Fibroblast of mammary gland (primary cell): ENCODE measurements at regions not wholly inside any gene's neighbourhood (a gene's known extent, or its start where the extent isn't known, plus 50 kb on each side); places are given as distances from the start of the nearest gene placed in this dataset.

ENCODE experiments used
- DNase-seq: peaks from one replicate; pipeline ENCODE4 v3.0.0-alpha.2; 2010; ENCODE audit warnings: low read depth
- H3K4me3 ChIP-seq: 2 replicates; pipeline ENCODE4 v1.5.1; 2011; ENCODE audit warnings: low read depth, mild to moderate bottlenecking, low read length, moderate library complexity; ENCODE audit not compliant: control insufficient read depth
- TF ChIP-seq, protein P1 (sequence below): conservative IDR thresholded peaks from 2 replicates; pipeline ENCODE4 v1.5.1; 2011; ENCODE audit warnings: low read depth, low read length, inconsistent platforms; ENCODE audit not compliant: control insufficient read depth, insufficient read depth

DNA sequence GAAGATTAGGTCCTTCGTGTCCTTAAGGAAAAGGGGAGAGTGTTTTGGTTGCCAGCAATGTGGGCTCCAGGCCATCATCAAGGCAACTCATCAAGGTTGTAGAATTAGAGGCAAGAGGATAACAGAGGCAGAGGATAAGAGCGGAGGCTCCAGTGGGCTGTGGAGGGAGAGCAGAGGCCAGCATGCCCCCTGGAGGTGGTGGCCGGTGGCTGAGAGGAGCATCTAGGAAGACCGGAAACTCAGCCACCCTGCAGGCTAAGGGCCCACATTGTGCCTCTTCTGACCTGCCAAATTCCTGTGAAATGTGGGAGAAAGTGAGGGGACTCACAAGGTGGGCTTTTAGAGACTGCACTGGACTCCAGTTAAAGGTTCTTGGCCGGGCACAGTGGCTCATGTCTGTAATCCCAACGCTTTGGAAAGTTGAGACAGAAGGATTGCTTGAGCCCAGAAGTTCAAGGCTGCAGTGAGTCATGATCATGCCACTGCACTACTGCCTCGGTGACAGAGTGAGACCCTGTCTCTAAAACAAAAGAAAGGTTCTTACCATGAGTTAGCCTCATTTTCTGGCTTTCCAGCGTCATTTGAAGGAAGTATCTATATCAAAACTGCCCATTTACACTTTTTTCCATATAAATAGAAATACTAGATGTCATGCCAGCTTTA, 62.7 kb upstream of the ADORA2B start:
- DNase-seq: no peak
- TF ChIP-seq, protein P1, sequence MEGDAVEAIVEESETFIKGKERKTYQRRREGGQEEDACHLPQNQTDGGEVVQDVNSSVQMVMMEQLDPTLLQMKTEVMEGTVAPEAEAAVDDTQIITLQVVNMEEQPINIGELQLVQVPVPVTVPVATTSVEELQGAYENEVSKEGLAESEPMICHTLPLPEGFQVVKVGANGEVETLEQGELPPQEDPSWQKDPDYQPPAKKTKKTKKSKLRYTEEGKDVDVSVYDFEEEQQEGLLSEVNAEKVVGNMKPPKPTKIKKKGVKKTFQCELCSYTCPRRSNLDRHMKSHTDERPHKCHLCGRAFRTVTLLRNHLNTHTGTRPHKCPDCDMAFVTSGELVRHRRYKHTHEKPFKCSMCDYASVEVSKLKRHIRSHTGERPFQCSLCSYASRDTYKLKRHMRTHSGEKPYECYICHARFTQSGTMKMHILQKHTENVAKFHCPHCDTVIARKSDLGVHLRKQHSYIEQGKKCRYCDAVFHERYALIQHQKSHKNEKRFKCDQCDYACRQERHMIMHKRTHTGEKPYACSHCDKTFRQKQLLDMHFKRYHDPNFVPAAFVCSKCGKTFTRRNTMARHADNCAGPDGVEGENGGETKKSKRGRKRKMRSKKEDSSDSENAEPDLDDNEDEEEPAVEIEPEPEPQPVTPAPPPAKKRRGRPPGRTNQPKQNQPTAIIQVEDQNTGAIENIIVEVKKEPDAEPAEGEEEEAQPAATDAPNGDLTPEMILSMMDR: no peak
- no peak overlapping the region for H3K4me3 ChIP-seq

DNA sequence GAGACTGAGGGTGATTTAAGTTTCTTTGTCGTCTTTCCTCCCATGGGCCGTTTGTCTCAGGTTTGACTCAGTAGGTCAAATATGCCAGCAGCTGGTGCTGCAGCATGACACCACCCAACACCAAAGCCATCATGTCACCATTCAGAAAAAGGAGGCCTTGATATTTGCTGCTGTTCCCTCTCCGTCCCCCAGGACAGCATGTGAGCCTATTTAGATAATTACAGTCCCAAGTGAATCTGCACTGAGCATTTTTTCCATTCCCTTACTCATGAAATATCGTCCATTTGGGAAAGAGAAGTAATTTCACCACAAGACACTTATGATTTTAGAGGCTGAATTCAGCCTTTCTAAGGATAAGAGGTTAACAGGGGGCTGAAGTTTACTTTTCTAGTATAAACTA, 62.2 kb upstream of the ADORA2B start:
- DNase-seq: no peak
- TF ChIP-seq, protein P1: no peak
- H3K4me3 ChIP-seq: no peak overlapping the region

DNA sequence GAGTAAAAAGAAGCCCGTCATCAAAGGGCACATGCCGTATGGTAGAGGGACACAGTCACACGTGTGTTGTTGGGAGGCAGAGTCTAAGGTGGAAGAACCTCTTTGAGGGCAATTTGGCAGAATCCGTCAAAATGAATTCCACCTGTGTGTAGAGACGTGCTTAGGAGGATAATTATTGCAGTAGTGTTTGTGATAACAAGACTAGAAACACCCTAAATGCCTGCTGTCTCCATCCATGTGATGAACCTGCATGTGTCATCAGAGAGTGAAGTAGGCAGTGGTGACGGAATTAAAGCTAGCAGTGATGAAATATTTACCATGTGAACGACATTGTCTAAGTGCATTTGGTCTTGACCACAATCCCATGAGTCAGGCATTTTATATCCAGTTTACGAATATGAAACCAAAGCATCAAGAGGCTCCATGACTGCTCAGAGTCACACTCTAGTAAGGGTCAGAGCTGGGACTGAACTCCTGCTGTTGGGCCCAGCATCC, 61.3 kb upstream of the ADORA2B start:
- TF ChIP-seq, protein P1: no peak

DNA sequence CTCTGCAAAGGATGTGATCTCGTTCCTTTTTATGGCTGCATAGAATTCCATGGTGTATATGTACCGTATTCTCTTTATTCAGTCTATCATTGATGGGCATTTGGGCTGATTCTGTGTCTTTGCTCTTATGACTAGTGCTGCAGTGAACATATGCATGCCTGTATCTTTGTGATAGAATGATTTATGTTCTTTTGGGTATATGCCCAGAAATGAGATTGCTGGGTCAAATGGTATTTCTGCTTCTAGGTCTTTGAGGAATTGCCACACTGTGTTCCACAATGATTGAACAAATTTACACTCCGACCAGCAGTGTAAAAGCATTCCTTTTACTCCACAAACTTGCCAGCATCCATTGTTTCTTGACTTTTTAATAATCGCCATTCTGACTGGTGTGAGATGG, 60.2 kb upstream of the ADORA2B start:
- TF ChIP-seq, protein P1: no peak
- no peak overlapping the region for H3K4me3 ChIP-seq
- peak; percentile 65 for DNase-seq

More for the DNA sequence above, 61.3 kb upstream of the ADORA2B start:
- DNase-seq: peak; percentile 92
- H3K4me3 ChIP-seq: no peak overlapping the region

DNA sequence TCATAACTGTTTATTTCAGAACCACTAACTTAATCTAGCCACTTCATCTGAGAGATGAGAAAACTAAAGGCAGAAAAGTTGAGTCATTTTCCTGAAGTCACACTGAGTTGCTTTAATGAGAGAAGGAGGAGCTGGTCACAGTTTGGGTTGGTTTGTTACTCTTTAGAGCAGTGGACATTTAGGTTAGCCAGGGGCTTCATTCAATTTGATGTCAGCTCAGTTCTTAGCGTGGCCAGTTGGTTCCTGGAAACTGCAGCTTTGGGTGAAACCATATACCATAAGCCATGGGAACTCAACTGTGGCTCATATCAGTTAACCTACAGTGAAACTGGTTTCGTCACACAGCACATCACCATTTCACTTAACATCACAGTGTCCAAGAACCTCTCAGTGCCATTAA, 59.2 kb upstream of the ADORA2B start:
- no peak for DNase-seq
- TF ChIP-seq, protein P1: no peak
- no peak overlapping the region for H3K4me3 ChIP-seq

DNA sequence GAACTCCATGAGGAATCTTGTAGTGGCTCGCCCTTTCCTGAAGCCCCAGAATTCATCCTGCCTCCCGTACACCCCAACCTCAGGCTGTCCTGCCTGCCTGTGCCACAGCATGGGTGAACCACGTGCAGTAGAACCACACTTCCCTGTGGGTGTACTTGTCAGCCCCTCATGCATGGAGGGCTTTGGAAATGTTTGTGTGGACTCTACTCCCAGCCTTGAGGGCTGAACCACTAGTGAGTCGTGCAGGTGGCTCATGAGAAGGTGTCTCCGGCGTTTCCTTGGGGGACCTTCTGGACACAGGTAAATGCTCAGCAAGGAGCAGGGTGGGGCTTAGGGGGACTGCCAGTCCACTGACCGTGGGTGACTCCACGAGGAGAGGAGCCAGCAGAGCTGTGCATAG, 58.7 kb upstream of the ADORA2B start:
- no peak for DNase-seq
- TF ChIP-seq, protein P1: no peak
- H3K4me3 ChIP-seq: no peak overlapping the region
